HCT116 (cell line): ENCODE measurements at regions not wholly inside any gene's neighbourhood (a gene's known extent, or its start where the extent isn't known, plus 50 kb on each side); places are given as distances from the start of the nearest gene placed in this dataset.

ENCODE experiments used
- ATAC-seq: fragments of 200-7000 bp; cut with Tn5 transposase; 2 replicates; pipeline ENCODE4 v1.9.1; 2020; ENCODE audit warnings: mild to moderate bottlenecking, moderate library complexity
- BruUV-seq: library from RNA; stranded (reverse); fragments of 400-500 nt; replicated peaks from 2 replicates; lab custom pipeline; 2021; lab: Mats Ljungman, UMichigan
- CTCF ChIA-PET: fragments of 300-600 bp; sonication (Branson Sonifier 250); formaldehyde crosslinking; loops from one replicate; lab custom pipeline; 2021; ENCODE audit warnings: antibody characterized with exemption; lab: Charles Lee
- POLR2A ChIA-PET: fragments of 300-600, 350-600 bp; sonication (Branson Sonifier 250); formaldehyde crosslinking; loops from one replicate; lab custom pipeline; 2021; ENCODE audit warnings: antibody characterized with exemption; lab: Charles Lee
- RAD21 ChIA-PET, 2 experiments: fragments of 300-600 bp; sonication (Branson Sonifier 250); formaldehyde crosslinking; loops; one replicate each; lab custom pipeline; 2023; ENCODE audit warnings: low total read pairs in 2 of 2; ENCODE audit not compliant: uncharacterized antibody in 2 of 2, unreplicated experiment in 2 of 2, low non-redundant PET in 1 of 2; lab: Charles Lee
- DNase-seq: peaks from one replicate; pipeline ENCODE4 v3.0.0-alpha.2; 2010; ENCODE audit warnings: low read depth, low spot score
- H2AFZ ChIP-seq: fragments of 200-600 bp; shearing (Covaris generic), sonication (generic); 2 replicates; pipeline ENCODE4 v1.6.1; 2017; ENCODE audit warnings: low read depth, mixed run types, mixed read lengths, antibody characterized with exemption, low read length; ENCODE audit not compliant: poor library complexity, severe bottlenecking
- H3K27ac ChIP-seq: 2 replicates; pipeline ENCODE4 v1.5.1; 2012; ENCODE audit warnings: low read depth, low read length
- H3K27me3 ChIP-seq: fragments of 200-600 bp; sonication (generic); 2 replicates; pipeline ENCODE4 v1.6.1; 2016; ENCODE audit warnings: mixed run types, low read length, mixed read lengths; ENCODE audit not compliant: insufficient read depth
- H3K36me3 ChIP-seq, 2 experiments: fragments of 200-500 bp in 1 of 2; fragments of 200-600 bp in 1 of 2; sonication (Bioruptor generic) in 1 of 2; sonication (generic) in 1 of 2; 2 replicates each; pipeline versions ENCODE4 v1.5.1 to v1.6.1; 2014 to 2016; ENCODE audit warnings: low read length in 2 of 2, inconsistent platforms in 1 of 2, mixed read lengths in 1 of 2, mixed run types in 1 of 2; ENCODE audit not compliant: insufficient read depth in 2 of 2, control insufficient read depth in 1 of 2
- H3K4me1 ChIP-seq, 2 experiments: fragments of 200-600 bp in 1 of 2; sonication (generic) in 1 of 2; 2 replicates each; pipeline versions ENCODE4 v1.5.1 to v1.6.1; 2012 to 2017; ENCODE audit warnings: low read length in 2 of 2, inconsistent platforms in 1 of 2, mild to moderate bottlenecking in 1 of 2, mixed read lengths in 1 of 2, mixed run types in 1 of 2, moderate library complexity in 1 of 2; ENCODE audit not compliant: insufficient read depth in 2 of 2, control insufficient read depth in 1 of 2
- H3K4me2 ChIP-seq: fragments of 200-600 bp; sonication (generic); 2 replicates; pipeline ENCODE4 v1.6.1; 2017; ENCODE audit warnings: mixed run types, low read length, mixed read lengths
- H3K4me3 ChIP-seq, 2 experiments: fragments of 200-600 bp in 1 of 2; sonication (generic) in 1 of 2; replicated peaks in 1 of 2; 2 replicates each; pipeline ENCODE4 v1.5.1; 2011 to 2016; ENCODE audit warnings: low read length in 2 of 2, control low read depth in 1 of 2, low read depth in 1 of 2, mild to moderate bottlenecking in 1 of 2, mixed read lengths in 1 of 2, mixed run types in 1 of 2
- H3K79me2 ChIP-seq: fragments of 200-600 bp; sonication (generic); 2 replicates; pipeline ENCODE4 v1.6.1; 2017; ENCODE audit warnings: mild to moderate bottlenecking, mixed run types, low read length, moderate library complexity, mixed read lengths; ENCODE audit not compliant: insufficient read depth
- H3K9ac ChIP-seq: fragments of 200-600 bp; sonication (generic); 2 replicates; pipeline ENCODE4 v1.6.1; 2016; ENCODE audit warnings: low read length, mixed read lengths
- H3K9me2 ChIP-seq: fragments of 200-600 bp; sonication (generic), shearing (Covaris generic); 2 replicates; pipeline ENCODE4 v1.6.1; 2017; ENCODE audit warnings: mixed run types, mild to moderate bottlenecking, moderate library complexity; ENCODE audit not compliant: insufficient read depth
- H3K9me3 ChIP-seq, 2 experiments: fragments of 200-500 bp in 1 of 2; fragments of 200-600 bp in 1 of 2; sonication (Bioruptor generic) in 1 of 2; sonication (generic) in 1 of 2; 2 replicates each; pipeline ENCODE4 v1.6.1; 2014 to 2017; ENCODE audit warnings: low read length in 2 of 2, mixed read lengths in 2 of 2, inconsistent platforms in 1 of 2, low read depth in 1 of 2, mild to moderate bottlenecking in 1 of 2, mixed run types in 1 of 2, moderate library complexity in 1 of 2; ENCODE audit not compliant: control insufficient read depth in 1 of 2, insufficient read depth in 1 of 2
- H4K20me1 ChIP-seq: fragments of 200-600 bp; sonication (generic), shearing (Covaris generic); 2 replicates; pipeline ENCODE4 v1.6.1; 2017; ENCODE audit warnings: mixed run types, mild to moderate bottlenecking, moderate library complexity; ENCODE audit not compliant: insufficient read depth
- EZH2 ChIP-seq: fragments of 200-600 bp; sonication (generic); IDR thresholded peaks from 2 replicates; pipeline ENCODE4 v1.6.1; 2017; ENCODE audit warnings: antibody characterized with exemption, mixed run types
- JUND ChIP-seq: IDR thresholded peaks from 2 replicates; pipeline ENCODE4 v1.6.1; 2012
- POLR2AphosphoS5 ChIP-seq: IDR thresholded peaks from 2 replicates; pipeline ENCODE4 v1.6.1; 2011; ENCODE audit warnings: mild to moderate bottlenecking, low read depth, low read length, moderate library complexity
- REST ChIP-seq: IDR thresholded peaks from 2 replicates; pipeline ENCODE4 v1.6.1; 2012; ENCODE audit warnings: low read depth
- YY1 ChIP-seq: IDR thresholded peaks from 2 replicates; pipeline ENCODE4 v1.6.1; 2011; ENCODE audit warnings: low read length, low read depth, moderate library complexity, mild to moderate bottlenecking; ENCODE audit not compliant: insufficient replicate concordance; ENCODE audit errors: extremely low read depth
- ZFX ChIP-seq: fragments of 450-650 bp; IDR thresholded peaks from 2 replicates; pipeline ENCODE4 v1.6.1; 2017
- ZNF274 ChIP-seq: fragments of 200-500 bp; sonication (Bioruptor generic); IDR thresholded peaks from 2 replicates; pipeline ENCODE4 v1.6.1; 2014; ENCODE audit warnings: mild to moderate bottlenecking, low read depth, low read length, inconsistent platforms
- intact Hi-C: fragments of 100-400 bp; cut with micrococcal nuclease; formaldehyde crosslinking; loops from 2 replicates; pipeline ENCODE4 v1.10.0; 2022

GRCh38 chr7:41451826-41452225 is 251.1 kb downstream of the INHBA start:
- no peak for ATAC-seq
- ChIA-PET POLR2A (no interaction called here), CTCF (no interaction called here)

More at GRCh38 chr7:41451826-41452225, 251.1 kb downstream of the INHBA start:
- Histone ChIP-seq H3K27ac (no peak overlapping the region), H3K9ac (no peak overlapping the region), H3K79me2 (no peaks in the 10 kb centered on the region), H4K20me1 (no peaks in the 10 kb centered on the region; the same call in 1 of the 2 replicates), H3K9me2 (no peaks in the 10 kb centered on the region), H3K4me3 (no peak overlapping the region), H3K27me3 (no peaks in the 10 kb centered on the region), H3K4me1 (no peaks in the 10 kb centered on the region), H3K4me2 (no peak overlapping the region), H3K9me3 (no peaks in the 10 kb centered on the region), H3K36me3 (no peaks in the 10 kb centered on the region), H2AFZ (no peak overlapping the region)
- BruUV-seq, result no TSS peak
- intact Hi-C loops, result no loop called here
- RAD21 ChIA-PET, result no interaction called here
- no peak for DNase-seq
- TF ChIP-seq POLR2AphosphoS5 (no peak), ZNF274 (no peak), JUND (no peak), ZFX (no peak), EZH2 (no peak), REST (no peak), YY1 (no peak)
